Astrocyte of the hippocampus (primary cell): ENCODE measurements at regions not wholly inside any gene's neighbourhood (a gene's known extent, or its start where the extent isn't known, plus 50 kb on each side); places are given as distances from the start of the nearest gene placed in this dataset.

ENCODE experiments used
- DNase-seq: peaks from one replicate; pipeline ENCODE4 v3.0.0; 2011; ENCODE audit warnings: low read depth, low spot score

GRCh38 chr4:13182133-13182532, 302.0 kb downstream of the RAB28 start:
- DNase-seq = peak; percentile 48

GRCh38 chr4:13181681-13182080, 302.5 kb downstream of the RAB28 start:
- DNase-seq = peak; percentile 58

- DNase-seq = no peak
Observed at GRCh38 chr4:13180701-13181100, 303.4 kb downstream of the RAB28 start.

GRCh38 chr4:13178621-13179020, 305.5 kb downstream of the RAB28 start:
- no peak for DNase-seq

- no peak for DNase-seq
Observed at GRCh38 chr4:13176741-13177142, 307.4 kb downstream of the RAB28 start.

GRCh38 chr4:13174926-13175325, 309.2 kb downstream of the RAB28 start:
- DNase-seq = no peak

GRCh38 chr4:13174001-13174400, 310.1 kb downstream of the RAB28 start:
- no peak for DNase-seq

- no peak for DNase-seq
Observed at GRCh38 chr4:13171292-13172057, 312.7 kb downstream of the RAB28 start.

GRCh38 chr4:13169731-13170525, 314.2 kb downstream of the RAB28 start:
- peak; percentile 25 for DNase-seq

GRCh38 chr4:13168326-13168725, 315.8 kb downstream of the RAB28 start:
- peak; percentile 41 for DNase-seq

- DNase-seq = peak; percentile 59
Observed at GRCh38 chr4:13166214-13166613, 317.9 kb downstream of the RAB28 start.

- DNase-seq = no peak
Observed at GRCh38 chr4:13164783-13165331, 319.3 kb downstream of the RAB28 start.

- DNase-seq = peak; percentile 65
Observed at GRCh38 chr4:13162886-13163285, 321.3 kb downstream of the RAB28 start.

GRCh38 chr4:13160920-13161319, 323.2 kb downstream of the RAB28 start:
- peak; percentile 56 for DNase-seq

GRCh38 chr4:13159041-13159620, 325.0 kb downstream of the RAB28 start:
- no peak for DNase-seq

GRCh38 chr4:13151194-13151593, 332.9 kb downstream of the RAB28 start:
- DNase-seq = no peak

- no peak for DNase-seq
Observed at GRCh38 chr4:13143222-13144070, 340.7 kb downstream of the RAB28 start.

- DNase-seq = no peak
Observed at GRCh38 chr4:13142726-13143125, 341.4 kb downstream of the RAB28 start.

- no peak for DNase-seq
Observed at GRCh38 chr4:13142191-13142590, 341.9 kb downstream of the RAB28 start.

- no peak for DNase-seq
Observed at GRCh38 chr4:13137390-13137789, 346.8 kb downstream of the RAB28 start.

GRCh38 chr4:13133700-13134099, 350.4 kb downstream of the RAB28 start:
- no peak for DNase-seq
